Mucosa of stomach (tissue), 1 donor: ENCODE measurements at regions not wholly inside any gene's neighbourhood (a gene's known extent, or its start where the extent isn't known, plus 50 kb on each side); places are given as distances from the start of the nearest gene placed in this dataset.
A peak's percentile ranks its signal among the peaks of the same experiment; 100 is the strongest.
"Not testable (repeated sequence)": the region's sequence is repeated elsewhere in the genome, so short reads cannot be mapped to it uniquely, and the experiment has no call there.

Source experiments
- H3K27me3 ChIP-seq: one replicate; pipeline ENCODE4 v1.7.0; 2013; ENCODE audit warnings: mild to moderate bottlenecking, low read length; ENCODE audit not compliant: control insufficient read depth, insufficient read depth
- H3K36me3 ChIP-seq: one replicate; pipeline ENCODE4 v1.7.0; 2013; ENCODE audit warnings: low read length; ENCODE audit not compliant: control insufficient read depth, insufficient read depth
- H3K4me1 ChIP-seq: one replicate; pipeline ENCODE4 v1.7.0; 2013; ENCODE audit warnings: mild to moderate bottlenecking, low read length; ENCODE audit not compliant: control insufficient read depth, insufficient read depth
- H3K4me3 ChIP-seq: one replicate; pipeline ENCODE4 v1.7.0; 2013; ENCODE audit warnings: low read length
- H3K9ac ChIP-seq: one replicate; pipeline ENCODE4 v1.7.0; 2013; ENCODE audit warnings: mild to moderate bottlenecking, low read length, moderate library complexity
- H3K9me3 ChIP-seq: one replicate; pipeline ENCODE4 v1.7.0; 2013; ENCODE audit warnings: mild to moderate bottlenecking, low read length, moderate library complexity; ENCODE audit not compliant: control insufficient read depth
- donor health status: Pancreatic carcinoma.

GRCh38 chr12:124377981-124378509 lies 83.2 kb downstream of the RFLNA start:
- Histone ChIP-seq H3K27me3 (no peaks in the 10 kb centered on the region), H3K4me3 (no peak overlapping the region), H3K36me3 (peaks cover 7% of the 10 kb centered on the region), H3K9ac (no peak overlapping the region), H3K4me1 (peaks cover 30% of the 10 kb centered on the region), H3K9me3 (no peaks in the 10 kb centered on the region)

GRCh38 chr12:124376435-124376834 lies 81.5 kb downstream of the RFLNA start:
- no peak overlapping the region for H3K9ac ChIP-seq
- no peaks in the 10 kb centered on the region for H3K27me3 ChIP-seq
- H3K36me3 ChIP-seq, result peaks cover 10% of the 10 kb centered on the region
- peaks cover 19% of the 10 kb centered on the region for H3K4me1 ChIP-seq
- H3K4me3 ChIP-seq, result no peak overlapping the region
- no peaks in the 10 kb centered on the region for H3K9me3 ChIP-seq

- Histone ChIP-seq H3K9ac (no peak overlapping the region), H3K36me3 (peaks cover 10% of the 10 kb centered on the region), H3K27me3 (no peaks in the 10 kb centered on the region), H3K4me1 (peaks cover 13% of the 10 kb centered on the region), H3K9me3 (no peaks in the 10 kb centered on the region), H3K4me3 (no peak overlapping the region)
Observed at GRCh38 chr12:124375789-124376175, 80.9 kb downstream of the RFLNA start.

GRCh38 chr12:124375141-124375788 lies 80.4 kb downstream of the RFLNA start:
- no peaks in the 10 kb centered on the region for H3K27me3 ChIP-seq
- H3K9ac ChIP-seq, result no peak overlapping the region
- H3K36me3 ChIP-seq, result peaks cover 10% of the 10 kb centered on the region
- H3K4me1 ChIP-seq, result peaks cover 13% of the 10 kb centered on the region
- no peaks in the 10 kb centered on the region for H3K9me3 ChIP-seq
- no peak overlapping the region for H3K4me3 ChIP-seq

GRCh38 chr12:124374567-124374966 lies 79.7 kb downstream of the RFLNA start:
- no peak overlapping the region for H3K4me3 ChIP-seq
- H3K9ac ChIP-seq, result no peak overlapping the region
- H3K27me3 ChIP-seq, result no peaks in the 10 kb centered on the region
- H3K9me3 ChIP-seq, result no peaks in the 10 kb centered on the region
- peaks cover 13% of the 10 kb centered on the region for H3K4me1 ChIP-seq
- H3K36me3 ChIP-seq, result peaks cover 10% of the 10 kb centered on the region

GRCh38 chr12:124374147-124374546 lies 79.3 kb downstream of the RFLNA start:
- Histone ChIP-seq H3K36me3 (peaks cover 10% of the 10 kb centered on the region), H3K4me3 (no peak overlapping the region), H3K27me3 (no peaks in the 10 kb centered on the region), H3K4me1 (peaks cover 17% of the 10 kb centered on the region), H3K9ac (no peak overlapping the region), H3K9me3 (no peaks in the 10 kb centered on the region)

- not testable (repeated sequence) for H3K36me3 ChIP-seq, H3K27me3 ChIP-seq, H3K9me3 ChIP-seq, H3K9ac ChIP-seq, H3K4me3 ChIP-seq
- H3K4me1 ChIP-seq, result peaks cover 21% of the 10 kb centered on the region
Observed at GRCh38 chr12:124373701-124374100, 78.8 kb downstream of the RFLNA start.

GRCh38 chr12:124372831-124373230 lies 77.9 kb downstream of the RFLNA start:
- Histone ChIP-seq H3K4me1 (peaks cover 30% of the 10 kb centered on the region), H3K36me3 (peaks cover 10% of the 10 kb centered on the region), H3K27me3 (no peaks in the 10 kb centered on the region), H3K9me3 (no peaks in the 10 kb centered on the region), H3K4me3 (no peak overlapping the region), H3K9ac (no peak overlapping the region)

- Histone ChIP-seq H3K4me1 (peaks cover 38% of the 10 kb centered on the region), H3K27me3 (no peaks in the 10 kb centered on the region), H3K9me3 (no peaks in the 10 kb centered on the region), H3K9ac (no peak overlapping the region), H3K36me3 (peaks cover 7% of the 10 kb centered on the region), H3K4me3 (no peak overlapping the region)
Observed at GRCh38 chr12:124371970-124372555, 77.2 kb downstream of the RFLNA start.

GRCh38 chr12:124371366-124371765 lies 76.5 kb downstream of the RFLNA start:
- H3K27me3 ChIP-seq, result no peaks in the 10 kb centered on the region
- H3K36me3 ChIP-seq, result peaks cover 5% of the 10 kb centered on the region
- no peak overlapping the region for H3K9ac ChIP-seq
- no peaks in the 10 kb centered on the region for H3K9me3 ChIP-seq
- peaks cover 39% of the 10 kb centered on the region for H3K4me1 ChIP-seq
- H3K4me3 ChIP-seq, result no peak overlapping the region

GRCh38 chr12:124370851-124371250 lies 76.0 kb downstream of the RFLNA start:
- Histone ChIP-seq H3K4me3 (no peak overlapping the region), H3K27me3 (no peaks in the 10 kb centered on the region), H3K9me3 (no peaks in the 10 kb centered on the region), H3K9ac (no peak overlapping the region), H3K4me1 (peaks cover 39% of the 10 kb centered on the region), H3K36me3 (peaks cover 5% of the 10 kb centered on the region)

GRCh38 chr12:124370384-124370783 lies 75.5 kb downstream of the RFLNA start:
- Histone ChIP-seq H3K27me3 (no peaks in the 10 kb centered on the region), H3K9ac (peak overlapping the region; percentile 50), H3K4me3 (no peak overlapping the region), H3K9me3 (no peaks in the 10 kb centered on the region), H3K36me3 (peaks cover 5% of the 10 kb centered on the region), H3K4me1 (peaks cover 39% of the 10 kb centered on the region)
